ENCODE measurements at regions not wholly inside any gene's neighbourhood (a gene's known extent, or its start where the extent isn't known, plus 50 kb on each side); places are given as distances from the start of the nearest gene placed in this dataset.

GRCh38 chr20:48205281-48205782 is 420.1 kb upstream of the SULF2 start:
- no peak overlapping the region for H3K27ac ChIP-seq (ENCODE audit: low read depth, low read length)
- no peaks in the 10 kb centered on the region for H3K36me3 ChIP-seq (ENCODE audit: control insufficient read depth in 1 of 2, insufficient read depth in 2 of 2, low read length in 2 of 2)
- H3K9ac ChIP-seq (ENCODE audit: low read depth in 1 of 2, low read length in 2 of 2), result no peak overlapping the region
- no peaks in the 10 kb centered on the region for H3K4me1 ChIP-seq (ENCODE audit: control insufficient read depth in 1 of 2, insufficient read depth in 2 of 2, low read length in 2 of 2)
- no peak overlapping the region for H3K4me3 ChIP-seq (ENCODE audit: low read depth in 1 of 2, low read length in 2 of 2)
- peaks cover 0 to 3% of the 10 kb centered on the region in 2 donors for H3K27me3 ChIP-seq (ENCODE audit: control insufficient read depth in 1 of 2, insufficient read depth in 2 of 2, low read length in 2 of 2)
- no peaks in the 10 kb centered on the region for H3K9me3 ChIP-seq (ENCODE audit: control insufficient read depth in 1 of 2, low read length in 2 of 2)

- no peak overlapping the region for H3K27ac ChIP-seq (ENCODE audit: low read depth, low read length)
- H3K9me3 ChIP-seq (ENCODE audit: control insufficient read depth in 1 of 2, low read length in 2 of 2), result no peaks in the 10 kb centered on the region
- H3K36me3 ChIP-seq (ENCODE audit: control insufficient read depth in 1 of 2, insufficient read depth in 2 of 2, low read length in 2 of 2), result no peaks in the 10 kb centered on the region
- no peak overlapping the region for H3K9ac ChIP-seq (ENCODE audit: low read depth in 1 of 2, low read length in 2 of 2)
- H3K4me1 ChIP-seq (ENCODE audit: control insufficient read depth in 1 of 2, insufficient read depth in 2 of 2, low read length in 2 of 2), result no peaks in the 10 kb centered on the region
- no peaks in the 10 kb centered on the region for H3K27me3 ChIP-seq (ENCODE audit: control insufficient read depth in 1 of 2, insufficient read depth in 2 of 2, low read length in 2 of 2)
- no peak overlapping the region for H3K4me3 ChIP-seq (ENCODE audit: low read depth in 1 of 2, low read length in 2 of 2)
Measured at GRCh38 chr20:48204499-48204898, 419.2 kb upstream of the SULF2 start.

GRCh38 chr20:48203252-48203651 is 418.0 kb upstream of the SULF2 start:
- H3K9me3 ChIP-seq (ENCODE audit: control insufficient read depth in 1 of 2, low read length in 2 of 2), result no peaks in the 10 kb centered on the region
- no peaks in the 10 kb centered on the region for H3K36me3 ChIP-seq (ENCODE audit: control insufficient read depth in 1 of 2, insufficient read depth in 2 of 2, low read length in 2 of 2)
- no peak overlapping the region for H3K9ac ChIP-seq (ENCODE audit: low read depth in 1 of 2, low read length in 2 of 2)
- H3K27ac ChIP-seq (ENCODE audit: low read depth, low read length), result no peak overlapping the region
- H3K4me3 ChIP-seq (ENCODE audit: low read depth in 1 of 2, low read length in 2 of 2), result no peak overlapping the region
- H3K27me3 ChIP-seq (ENCODE audit: control insufficient read depth in 1 of 2, insufficient read depth in 2 of 2, low read length in 2 of 2), result no peaks in the 10 kb centered on the region
- no peaks in the 10 kb centered on the region for H3K4me1 ChIP-seq (ENCODE audit: control insufficient read depth in 1 of 2, insufficient read depth in 2 of 2, low read length in 2 of 2)

GRCh38 chr20:48202334-48203113 is 417.2 kb upstream of the SULF2 start:
- Histone ChIP-seq H3K9me3 (ENCODE audit: control insufficient read depth in 1 of 2, low read length in 2 of 2) (no peaks in the 10 kb centered on the region), H3K36me3 (ENCODE audit: control insufficient read depth in 1 of 2, insufficient read depth in 2 of 2, low read length in 2 of 2) (no peaks in the 10 kb centered on the region), H3K4me3 (ENCODE audit: low read depth in 1 of 2, low read length in 2 of 2) (no peak overlapping the region), H3K27ac (ENCODE audit: low read depth, low read length) (no peak overlapping the region), H3K4me1 (ENCODE audit: control insufficient read depth in 1 of 2, insufficient read depth in 2 of 2, low read length in 2 of 2) (no peaks in the 10 kb centered on the region), H3K9ac (ENCODE audit: low read depth in 1 of 2, low read length in 2 of 2) (no peak overlapping the region), H3K27me3 (ENCODE audit: control insufficient read depth in 1 of 2, insufficient read depth in 2 of 2, low read length in 2 of 2) (no peaks in the 10 kb centered on the region)

- no peak overlapping the region for H3K27ac ChIP-seq (ENCODE audit: low read depth, low read length)
- H3K4me1 ChIP-seq (ENCODE audit: control insufficient read depth in 1 of 2, insufficient read depth in 2 of 2, low read length in 2 of 2), result no peaks in the 10 kb centered on the region
- H3K4me3 ChIP-seq (ENCODE audit: low read depth in 1 of 2, low read length in 2 of 2), result no peak overlapping the region
- no peaks in the 10 kb centered on the region for H3K27me3 ChIP-seq (ENCODE audit: control insufficient read depth in 1 of 2, insufficient read depth in 2 of 2, low read length in 2 of 2)
- no peaks in the 10 kb centered on the region for H3K9me3 ChIP-seq (ENCODE audit: control insufficient read depth in 1 of 2, low read length in 2 of 2)
- no peaks in the 10 kb centered on the region for H3K36me3 ChIP-seq (ENCODE audit: control insufficient read depth in 1 of 2, insufficient read depth in 2 of 2, low read length in 2 of 2)
- no peak overlapping the region for H3K9ac ChIP-seq (ENCODE audit: low read depth in 1 of 2, low read length in 2 of 2)
Measured at GRCh38 chr20:48201885-48202284, 416.6 kb upstream of the SULF2 start.

GRCh38 chr20:48201188-48201587 is 415.9 kb upstream of the SULF2 start:
- Histone ChIP-seq H3K27ac (ENCODE audit: low read depth, low read length) (no peak overlapping the region), H3K4me1 (ENCODE audit: control insufficient read depth in 1 of 2, insufficient read depth in 2 of 2, low read length in 2 of 2) (no peaks in the 10 kb centered on the region), H3K36me3 (ENCODE audit: control insufficient read depth in 1 of 2, insufficient read depth in 2 of 2, low read length in 2 of 2) (no peaks in the 10 kb centered on the region), H3K9me3 (ENCODE audit: control insufficient read depth in 1 of 2, low read length in 2 of 2) (no peaks in the 10 kb centered on the region), H3K9ac (ENCODE audit: low read depth in 1 of 2, low read length in 2 of 2) (no peak overlapping the region), H3K4me3 (ENCODE audit: low read depth in 1 of 2, low read length in 2 of 2) (no peak overlapping the region), H3K27me3 (ENCODE audit: control insufficient read depth in 1 of 2, insufficient read depth in 2 of 2, low read length in 2 of 2) (no peaks in the 10 kb centered on the region)

- Histone ChIP-seq H3K9me3 (ENCODE audit: control insufficient read depth in 1 of 2, low read length in 2 of 2) (no peaks in the 10 kb centered on the region), H3K27ac (ENCODE audit: low read depth, low read length) (no peak overlapping the region), H3K36me3 (ENCODE audit: control insufficient read depth in 1 of 2, insufficient read depth in 2 of 2, low read length in 2 of 2) (no peaks in the 10 kb centered on the region), H3K9ac (ENCODE audit: low read depth in 1 of 2, low read length in 2 of 2) (no peak overlapping the region), H3K4me1 (ENCODE audit: control insufficient read depth in 1 of 2, insufficient read depth in 2 of 2, low read length in 2 of 2) (no peaks in the 10 kb centered on the region), H3K4me3 (ENCODE audit: low read depth in 1 of 2, low read length in 2 of 2) (no peak overlapping the region), H3K27me3 (ENCODE audit: control insufficient read depth in 1 of 2, insufficient read depth in 2 of 2, low read length in 2 of 2) (no peaks in the 10 kb centered on the region)
Measured at GRCh38 chr20:48198929-48199451, 413.7 kb upstream of the SULF2 start.

- no peaks in the 10 kb centered on the region for H3K4me1 ChIP-seq (ENCODE audit: control insufficient read depth in 1 of 2, insufficient read depth in 2 of 2, low read length in 2 of 2)
- no peak overlapping the region for H3K9ac ChIP-seq (ENCODE audit: low read depth in 1 of 2, low read length in 2 of 2)
- no peak overlapping the region for H3K4me3 ChIP-seq (ENCODE audit: low read depth in 1 of 2, low read length in 2 of 2)
- no peaks in the 10 kb centered on the region for H3K36me3 ChIP-seq (ENCODE audit: control insufficient read depth in 1 of 2, insufficient read depth in 2 of 2, low read length in 2 of 2)
- no peaks in the 10 kb centered on the region for H3K9me3 ChIP-seq (ENCODE audit: control insufficient read depth in 1 of 2, low read length in 2 of 2)
- H3K27ac ChIP-seq (ENCODE audit: low read depth, low read length), result no peak overlapping the region
- no peaks in the 10 kb centered on the region for H3K27me3 ChIP-seq (ENCODE audit: control insufficient read depth in 1 of 2, insufficient read depth in 2 of 2, low read length in 2 of 2)
Measured at GRCh38 chr20:48197066-48197465, 411.8 kb upstream of the SULF2 start.

- Histone ChIP-seq H3K4me1 (ENCODE audit: control insufficient read depth in 1 of 2, insufficient read depth in 2 of 2, low read length in 2 of 2) (no peaks in the 10 kb centered on the region), H3K9ac (ENCODE audit: low read depth in 1 of 2, low read length in 2 of 2) (no peak overlapping the region)
Measured at GRCh38 chr20:48196486-48196885, 411.2 kb upstream of the SULF2 start.

GRCh38 chr20:48196001-48196400 is 410.7 kb upstream of the SULF2 start:
- H3K4me3 ChIP-seq (ENCODE audit: low read depth in 1 of 2, low read length in 2 of 2), result no peak overlapping the region
- no peak overlapping the region for H3K9ac ChIP-seq (ENCODE audit: low read depth in 1 of 2, low read length in 2 of 2)
- H3K9me3 ChIP-seq (ENCODE audit: control insufficient read depth in 1 of 2, low read length in 2 of 2), result no peaks in the 10 kb centered on the region
- no peaks in the 10 kb centered on the region for H3K27me3 ChIP-seq (ENCODE audit: control insufficient read depth in 1 of 2, insufficient read depth in 2 of 2, low read length in 2 of 2)
- H3K4me1 ChIP-seq (ENCODE audit: control insufficient read depth in 1 of 2, insufficient read depth in 2 of 2, low read length in 2 of 2), result no peaks in the 10 kb centered on the region
- H3K36me3 ChIP-seq (ENCODE audit: control insufficient read depth in 1 of 2, insufficient read depth in 2 of 2, low read length in 2 of 2), result no peaks in the 10 kb centered on the region
- no peak overlapping the region for H3K27ac ChIP-seq (ENCODE audit: low read depth, low read length)

More at GRCh38 chr20:48196486-48196885, 411.2 kb upstream of the SULF2 start:
- no peaks in the 10 kb centered on the region for H3K36me3 ChIP-seq (ENCODE audit: control insufficient read depth in 1 of 2, insufficient read depth in 2 of 2, low read length in 2 of 2)
- no peaks in the 10 kb centered on the region for H3K9me3 ChIP-seq (ENCODE audit: control insufficient read depth in 1 of 2, low read length in 2 of 2)
- H3K27ac ChIP-seq (ENCODE audit: low read depth, low read length), result no peak overlapping the region
- H3K4me3 ChIP-seq (ENCODE audit: low read depth in 1 of 2, low read length in 2 of 2), result no peak overlapping the region
- H3K27me3 ChIP-seq (ENCODE audit: control insufficient read depth in 1 of 2, insufficient read depth in 2 of 2, low read length in 2 of 2), result no peaks in the 10 kb centered on the region
